GM19238 (cell line): ENCODE measurements at regions not wholly inside any gene's neighbourhood (a gene's known extent, or its start where the extent isn't known, plus 50 kb on each side); places are given as distances from the start of the nearest gene placed in this dataset.

Experiments
- DNase-seq: peaks from one replicate; pipeline ENCODE4 v3.0.0; 2011; ENCODE audit warnings: low spot score; ENCODE audit not compliant: insufficient read length

DNA sequence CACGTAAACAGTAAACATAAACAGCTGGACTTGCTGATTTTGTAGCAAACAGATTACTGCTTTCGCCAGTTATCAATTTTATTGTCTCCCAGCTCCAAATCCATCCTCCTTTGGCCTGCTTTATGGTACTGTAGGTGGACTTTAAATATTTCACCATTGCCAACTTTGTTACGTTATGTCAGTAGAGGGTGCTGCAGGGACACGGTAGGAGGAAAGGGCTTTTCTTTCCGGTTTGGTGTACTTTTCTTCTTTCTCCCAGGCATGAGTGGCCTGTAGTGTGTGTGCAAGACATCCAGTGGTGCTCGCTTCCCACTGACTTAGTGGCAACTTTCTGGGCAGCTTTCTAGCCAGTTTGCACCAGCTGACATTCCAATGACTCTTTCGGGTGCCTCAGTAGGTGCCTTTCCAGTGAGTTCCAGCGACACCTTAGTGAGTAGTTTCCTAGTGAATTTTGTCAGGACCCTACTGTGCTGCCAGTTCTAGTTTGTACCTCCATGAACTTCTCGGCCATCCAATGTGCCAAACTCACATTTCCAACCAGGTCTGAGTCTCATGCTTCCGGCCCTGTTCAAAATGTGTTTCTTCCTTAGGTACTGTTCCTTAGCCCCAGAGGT lies 267.6 kb upstream of the TENM4 start:
- DNase-seq = peak; percentile 2

DNA sequence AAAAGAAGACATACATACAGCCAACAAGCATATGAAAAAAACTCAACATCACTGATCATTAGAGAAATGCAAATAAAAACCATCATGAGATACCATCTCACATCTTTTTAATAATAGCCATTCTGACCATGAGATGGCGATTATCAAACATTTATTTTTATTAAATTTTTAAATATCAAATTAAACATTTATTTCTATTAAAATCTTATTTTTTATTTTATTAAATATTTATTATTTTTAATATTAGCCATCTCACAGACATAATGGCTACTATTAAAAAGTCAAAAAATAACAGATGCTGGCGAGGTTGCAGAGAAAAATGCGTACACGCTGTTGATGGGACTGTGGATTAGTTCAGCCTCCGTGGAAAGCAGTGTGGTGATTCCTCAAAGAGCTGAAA lies 264.8 kb upstream of the TENM4 start:
- DNase-seq = no peak

DNA sequence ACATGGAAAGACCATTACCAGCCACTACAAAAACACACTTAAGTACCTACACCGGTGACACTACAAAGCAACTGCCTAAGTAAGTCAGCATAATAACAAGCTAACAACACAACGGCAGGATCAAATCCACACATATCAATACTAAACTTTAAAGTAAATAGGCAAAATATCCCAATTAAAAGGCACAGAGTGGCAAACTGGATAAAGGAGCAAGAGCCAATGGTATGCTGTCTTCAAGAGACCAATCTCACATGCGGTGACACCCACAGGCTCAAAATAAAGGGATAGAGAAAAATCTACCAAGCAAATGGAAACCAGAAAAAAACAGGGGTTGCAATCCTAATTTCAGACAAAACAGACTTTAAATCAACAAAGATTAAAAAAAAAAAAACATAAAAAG lies 261.5 kb upstream of the TENM4 start:
- no peak for DNase-seq

DNA sequence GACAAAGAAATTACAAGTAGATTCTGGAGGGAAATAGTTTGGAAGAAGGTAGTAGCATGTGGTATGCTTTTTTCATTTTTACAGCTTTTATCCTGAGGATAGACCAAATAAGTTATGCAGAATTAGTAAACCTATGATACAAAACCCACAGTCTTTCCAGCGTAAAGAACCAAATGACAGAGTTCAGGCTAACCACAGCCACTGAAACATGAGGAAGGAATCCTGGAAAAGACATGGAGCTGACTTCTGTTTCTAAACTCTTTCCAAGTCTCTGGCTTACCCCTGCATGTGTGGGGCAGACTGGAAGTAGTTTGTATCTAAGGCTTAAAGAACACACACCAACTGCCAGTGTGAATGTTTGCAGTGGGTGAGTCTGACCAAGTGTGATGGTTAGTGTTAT lies 258.4 kb upstream of the TENM4 start:
- no peak for DNase-seq

DNA sequence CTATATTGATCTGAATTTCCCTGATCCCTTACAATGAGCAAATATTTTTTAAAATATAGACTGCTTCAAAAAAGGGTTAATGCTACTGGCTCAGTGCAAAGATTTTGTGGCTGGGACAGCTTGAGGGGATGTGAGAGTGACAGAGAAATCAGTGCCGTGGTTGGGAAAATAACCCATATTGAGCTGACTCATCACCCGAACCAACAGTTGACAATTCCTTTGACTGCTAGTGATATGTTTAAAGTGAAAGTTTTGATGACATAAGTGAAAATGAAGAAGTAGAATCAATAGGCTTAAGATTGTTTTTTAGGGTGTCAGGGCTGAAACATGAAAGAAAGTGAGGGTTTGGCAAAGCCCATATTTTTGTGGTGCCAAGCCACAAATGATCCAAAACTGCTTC lies 257.1 kb upstream of the TENM4 start:
- DNase-seq = no peak

DNA sequence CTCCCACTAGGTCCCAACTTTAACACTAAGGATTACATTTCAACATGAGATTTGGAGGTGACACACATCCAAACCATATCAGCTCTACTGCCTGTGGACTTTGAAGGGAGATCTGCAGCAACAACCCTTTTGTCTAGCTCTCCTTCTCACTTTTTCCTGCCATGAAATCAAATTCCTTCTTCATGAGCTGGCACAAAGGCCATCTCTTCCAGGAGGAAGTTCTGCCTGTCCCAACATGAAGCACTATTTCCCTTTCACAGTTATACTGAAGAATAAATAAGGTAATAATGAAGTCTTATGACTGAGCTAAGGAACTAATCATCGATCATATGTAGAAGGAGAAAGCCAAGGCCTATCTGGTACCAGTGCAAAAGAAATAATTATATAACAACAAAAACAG lies 253.5 kb upstream of the TENM4 start:
- DNase-seq = no peak

DNA sequence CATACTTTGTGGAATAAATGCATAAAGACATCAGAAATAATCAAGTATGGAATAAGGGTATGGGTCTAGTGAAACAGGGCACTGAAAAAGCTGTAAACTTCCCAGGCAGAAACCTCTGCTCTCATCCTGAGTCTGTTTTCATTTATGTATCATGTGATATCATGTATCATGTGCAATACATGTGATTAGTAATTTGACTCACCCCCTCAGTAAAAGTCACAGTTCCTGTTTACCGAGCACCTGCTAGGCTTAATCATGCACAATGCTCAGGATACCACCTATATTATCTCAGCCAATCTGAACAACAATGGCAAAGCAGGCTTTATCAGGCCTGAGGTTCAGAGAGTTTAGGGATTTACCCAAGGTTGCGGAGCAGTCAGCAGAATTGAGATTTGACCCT lies 250.6 kb upstream of the TENM4 start:
- DNase-seq = no peak

DNA sequence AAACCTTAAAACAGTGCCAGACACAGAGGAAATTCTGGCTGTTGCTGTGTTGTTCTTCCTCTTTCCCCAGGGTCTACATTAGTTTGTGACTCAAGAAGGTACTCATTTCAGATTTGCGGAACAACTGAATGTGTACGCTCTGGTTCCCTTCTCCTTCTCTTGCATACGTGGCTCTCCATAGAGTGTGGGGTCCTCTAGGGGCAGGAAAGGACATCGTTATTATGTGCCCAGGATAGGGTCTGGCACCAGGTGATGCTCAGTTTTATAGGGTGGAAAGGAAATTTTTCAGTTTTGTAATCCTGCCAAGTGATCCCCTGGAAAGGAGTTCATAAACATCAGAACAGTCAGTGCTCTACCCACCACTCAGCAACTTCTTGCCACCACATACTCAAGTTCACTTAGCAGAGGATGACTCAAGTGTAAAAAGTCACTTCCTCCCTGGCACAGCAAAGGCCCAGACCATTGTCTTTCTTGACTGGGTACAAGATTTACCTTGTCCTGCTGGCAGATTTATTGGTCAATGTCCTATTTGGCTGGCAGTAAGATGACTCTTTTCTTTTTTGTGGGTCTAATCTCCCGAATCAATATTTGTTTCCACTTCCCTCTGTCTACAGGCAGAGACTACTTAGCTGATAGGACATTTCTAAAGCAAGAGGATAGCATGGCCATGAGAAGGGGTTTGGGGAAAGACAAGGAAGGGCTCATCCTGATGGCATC lies 246.0 kb upstream of the TENM4 start:
- no peak for DNase-seq

DNA sequence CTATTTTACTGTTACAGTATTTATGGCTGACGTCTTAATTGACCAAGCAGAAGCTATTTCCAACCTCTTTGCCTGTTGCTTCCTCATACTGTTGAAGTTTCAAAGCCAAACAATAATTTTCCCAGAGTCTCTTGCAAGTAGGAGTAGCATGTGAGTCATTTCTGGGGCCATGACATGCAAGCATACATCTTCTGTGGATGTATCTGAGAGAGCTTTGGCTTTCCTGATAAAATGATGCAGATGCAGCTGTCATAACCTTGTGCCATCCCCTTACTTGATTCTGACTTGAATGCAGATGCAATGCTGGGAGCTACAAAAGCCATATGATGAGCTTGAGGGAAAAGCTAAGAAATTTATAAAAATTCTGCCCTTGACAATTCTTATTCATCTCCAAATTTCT lies 243.1 kb upstream of the TENM4 start:
- no peak for DNase-seq

DNA sequence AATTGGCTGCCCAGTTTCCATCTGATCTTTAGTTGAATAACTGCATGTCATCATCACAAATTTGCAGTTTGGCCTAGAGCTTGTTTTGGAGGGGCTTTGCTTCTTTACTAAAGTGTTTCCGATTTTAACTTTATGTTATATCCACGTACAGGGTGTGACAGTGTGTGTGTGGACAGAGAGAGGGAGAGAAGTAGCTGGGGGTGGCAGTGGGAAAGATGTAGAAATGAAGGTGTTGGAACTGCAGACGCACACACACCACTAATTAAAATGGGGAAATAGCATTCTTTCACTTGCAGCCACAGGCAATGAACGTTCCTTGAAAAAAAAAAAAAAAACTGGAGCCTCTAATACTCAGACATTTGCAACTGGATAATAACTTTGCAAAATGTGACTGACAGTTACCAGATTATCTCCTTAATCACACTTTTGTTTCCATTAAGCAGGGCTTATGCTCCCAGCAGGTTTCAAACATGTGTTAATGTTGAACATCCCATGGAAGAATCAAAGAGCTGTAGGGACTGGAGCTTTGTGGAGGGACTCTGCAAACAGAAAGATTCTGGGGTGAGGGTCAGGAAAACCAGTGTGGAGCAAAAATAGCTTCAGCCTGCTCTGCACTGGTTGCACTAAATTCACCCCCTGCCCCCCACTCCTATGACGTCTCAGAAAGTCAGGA lies 238.1 kb upstream of the TENM4 start:
- DNase-seq = no peak

DNA sequence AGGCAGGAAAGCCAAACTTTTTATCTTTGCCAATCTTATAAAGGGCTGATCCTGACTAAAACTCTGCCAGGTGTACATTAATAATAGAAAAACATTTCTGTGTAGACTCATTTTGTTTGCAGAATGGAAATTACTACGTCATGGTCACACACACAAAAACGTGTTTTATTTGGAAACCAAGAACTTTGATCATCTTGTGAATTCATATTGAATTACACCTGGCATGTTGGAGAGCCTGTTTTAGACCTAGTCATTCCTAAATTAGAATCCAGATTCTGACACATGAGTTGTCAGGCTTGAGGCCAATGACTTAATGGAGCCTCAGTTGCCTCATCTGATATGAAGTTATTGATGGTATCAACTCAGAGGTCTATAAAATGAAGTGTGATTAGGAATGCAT lies 235.6 kb upstream of the TENM4 start:
- no peak for DNase-seq

DNA sequence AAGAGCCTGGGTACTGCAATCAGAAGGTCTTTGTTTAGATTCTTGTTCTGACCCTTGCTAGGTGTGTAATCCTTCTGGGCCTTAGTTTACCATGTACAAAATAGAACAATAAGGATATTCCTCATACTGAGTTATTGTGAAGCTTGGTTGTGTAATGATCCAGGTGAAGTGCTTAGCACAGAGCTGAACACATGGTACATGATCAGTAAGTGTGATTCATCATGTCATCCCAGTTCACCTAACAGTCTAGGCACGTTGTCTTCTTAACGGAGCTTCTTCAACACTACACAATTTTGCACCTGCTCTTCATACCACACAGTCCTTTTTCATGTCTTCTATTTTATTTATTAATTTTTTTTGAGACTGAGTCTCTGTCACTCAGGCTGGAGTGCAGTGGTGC lies 234.3 kb upstream of the TENM4 start:
- no peak for DNase-seq

DNA sequence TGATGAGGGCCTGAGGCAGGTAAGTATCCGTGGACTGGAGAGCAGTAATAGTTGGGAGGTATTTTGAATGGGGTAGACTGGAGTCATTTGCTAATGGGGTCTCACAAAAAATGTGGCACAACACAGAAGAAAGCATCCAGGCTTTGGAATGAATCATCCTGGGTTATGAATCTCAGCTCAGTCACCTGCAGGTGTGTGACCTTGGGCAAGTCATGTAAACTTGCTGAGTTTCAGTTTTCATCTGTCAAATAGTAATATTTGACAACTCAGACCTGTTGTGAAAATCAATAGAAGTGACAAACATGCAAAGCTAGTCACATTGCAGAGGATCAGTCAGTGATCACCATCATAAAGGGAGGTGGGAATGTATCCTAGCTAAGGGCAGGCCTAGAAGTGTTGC lies 232.0 kb upstream of the TENM4 start:
- DNase-seq = no peak

DNA sequence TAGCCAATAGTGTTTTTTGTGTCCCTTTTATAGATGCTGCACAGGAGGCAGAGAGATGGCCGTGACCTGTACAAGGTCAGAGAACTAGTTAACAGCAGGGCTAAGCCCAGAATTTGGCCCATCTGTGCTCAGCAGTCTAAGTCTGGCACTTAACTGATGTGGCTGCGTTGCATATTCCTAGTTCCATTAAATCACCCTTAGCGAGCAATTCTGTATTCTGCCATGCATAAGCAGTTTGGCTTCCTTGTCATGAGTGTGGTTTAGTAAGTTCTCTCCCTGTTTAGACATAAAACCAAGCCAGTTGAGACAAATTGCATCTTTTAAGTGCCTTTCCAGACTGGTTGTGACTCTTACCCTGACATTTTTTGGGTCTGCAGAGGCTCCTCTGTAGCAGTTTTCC lies 230.6 kb upstream of the TENM4 start:
- no peak for DNase-seq

DNA sequence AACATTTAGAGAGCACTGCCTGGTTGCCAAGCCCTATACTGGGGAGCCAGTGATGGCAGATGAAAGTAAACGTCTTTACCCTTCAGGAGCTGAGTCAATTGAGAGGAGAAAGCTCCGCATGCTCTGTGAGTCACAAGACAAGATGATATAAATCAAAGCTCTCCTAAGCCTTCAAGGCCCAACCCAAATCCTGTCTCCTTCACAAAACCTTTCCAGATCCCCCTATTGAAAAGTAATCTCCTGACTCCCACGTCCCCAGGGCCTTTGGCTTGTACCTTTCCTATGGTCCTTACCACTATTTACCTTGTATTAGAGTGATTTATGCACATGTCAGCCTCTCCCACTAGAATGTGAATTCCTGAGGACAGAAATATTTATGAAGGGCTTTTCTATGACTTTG lies 230.1 kb upstream of the TENM4 start:
- DNase-seq = no peak

DNA sequence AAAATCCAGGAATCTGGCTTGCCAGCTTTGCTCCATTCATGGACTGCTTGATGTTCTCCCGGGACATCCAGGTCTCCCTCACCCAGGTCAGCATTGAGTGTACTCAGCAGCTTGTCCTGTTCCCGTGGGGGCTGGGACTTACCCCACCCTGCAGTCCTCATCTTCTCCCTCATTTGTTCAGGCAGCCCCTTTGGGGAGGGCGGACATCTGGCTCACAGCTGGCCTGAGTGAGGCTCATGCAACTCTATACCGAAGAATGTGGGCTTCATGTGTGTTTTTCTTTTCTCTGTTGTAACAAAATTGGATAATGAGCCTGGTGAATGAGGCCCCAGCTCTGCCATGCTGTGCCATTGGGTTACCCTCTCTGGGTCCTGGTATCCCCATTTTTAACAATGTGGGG lies 227.7 kb upstream of the TENM4 start:
- DNase-seq = no peak

DNA sequence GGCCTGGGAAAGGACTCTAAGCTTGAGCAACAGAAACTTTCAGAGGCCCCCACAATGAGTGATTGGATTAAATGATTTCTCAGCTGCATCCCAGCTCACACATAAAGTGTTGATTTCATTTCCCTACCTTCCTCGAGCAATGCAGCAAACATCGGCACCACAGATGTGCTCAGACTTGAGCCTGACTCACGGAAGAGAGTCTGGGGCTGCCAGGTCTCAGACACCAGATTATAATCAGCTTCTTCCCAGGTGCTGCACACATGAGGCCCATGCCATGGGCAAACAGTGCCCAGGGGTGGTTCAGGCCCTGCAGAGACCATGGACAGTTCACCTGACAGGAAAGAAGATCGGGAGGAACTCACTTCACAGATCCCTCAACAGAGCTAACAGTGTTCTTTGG lies 226.6 kb upstream of the TENM4 start:
- DNase-seq = no peak

DNA sequence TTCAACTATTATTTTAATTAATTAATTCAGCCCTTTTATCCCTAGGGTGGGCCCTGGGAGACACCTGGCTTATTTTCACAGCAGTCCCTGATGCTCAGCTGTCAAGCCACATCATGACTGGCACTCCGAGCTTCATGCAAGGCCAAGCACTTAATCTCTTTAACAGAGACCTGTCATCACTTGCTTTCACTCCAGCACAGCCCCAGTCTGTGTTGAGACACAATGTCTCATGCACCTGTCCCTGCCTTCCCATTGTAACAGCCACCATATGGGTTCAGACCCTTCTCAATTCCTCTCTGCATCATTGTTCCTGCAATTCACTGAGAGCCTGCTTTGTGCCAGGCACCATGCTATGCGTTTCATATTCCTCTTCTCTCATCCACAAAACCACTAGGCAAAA lies 222.2 kb upstream of the TENM4 start:
- DNase-seq = no peak

DNA sequence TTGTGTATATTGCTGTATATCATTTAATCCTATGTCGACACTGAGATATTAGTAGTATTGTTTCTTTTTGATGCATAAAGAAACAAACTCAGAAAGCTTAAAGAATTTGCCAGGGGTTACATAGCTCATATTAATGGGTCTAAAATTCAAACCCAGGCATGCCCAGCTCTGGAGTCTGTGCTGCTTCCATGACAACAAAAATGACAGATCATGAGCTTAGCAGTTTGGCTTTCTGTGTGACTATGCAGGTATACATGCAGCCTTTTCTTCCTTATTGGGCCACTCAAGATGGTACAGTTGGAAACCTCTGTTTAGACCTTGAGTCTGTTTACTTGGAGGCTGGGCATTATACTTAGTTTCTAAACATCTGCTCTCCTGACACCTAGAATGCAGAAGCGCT lies 220.5 kb upstream of the TENM4 start:
- DNase-seq = no peak

DNA sequence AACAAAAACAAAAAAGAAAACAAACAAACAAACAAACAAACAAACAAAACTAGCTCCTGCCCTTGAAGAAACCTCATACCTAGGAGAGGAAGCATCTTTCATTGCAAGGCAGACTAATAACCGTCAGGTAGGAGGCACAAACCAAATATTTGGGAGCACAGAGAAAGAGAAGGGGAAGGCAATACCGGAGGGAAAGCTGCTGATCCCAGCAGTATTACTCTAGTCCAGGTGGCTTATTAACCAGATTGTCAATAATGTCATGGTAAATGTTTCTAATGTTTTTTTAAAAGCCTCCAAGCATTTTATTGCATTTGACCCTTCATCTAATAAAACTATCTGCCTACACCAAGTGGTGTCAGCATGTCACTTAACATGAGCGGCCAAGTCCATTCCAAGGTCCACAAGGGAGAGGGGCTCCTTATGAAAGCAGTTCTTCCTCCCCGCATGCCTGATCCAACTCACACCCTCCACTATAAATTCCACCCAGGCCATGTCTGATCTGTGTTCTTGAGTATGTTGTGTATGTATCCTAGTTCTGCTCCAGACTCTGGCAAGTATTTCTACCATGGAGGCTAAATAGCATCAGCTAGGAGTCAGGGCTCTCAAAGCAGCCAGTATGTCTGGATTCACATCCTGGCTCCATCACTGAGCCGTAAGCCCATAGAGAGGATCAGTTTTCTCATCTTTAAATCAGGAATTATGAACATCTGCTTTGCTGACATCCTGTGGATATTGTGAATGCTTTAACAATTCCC lies 208.1 kb upstream of the TENM4 start:
- no peak for DNase-seq

DNA sequence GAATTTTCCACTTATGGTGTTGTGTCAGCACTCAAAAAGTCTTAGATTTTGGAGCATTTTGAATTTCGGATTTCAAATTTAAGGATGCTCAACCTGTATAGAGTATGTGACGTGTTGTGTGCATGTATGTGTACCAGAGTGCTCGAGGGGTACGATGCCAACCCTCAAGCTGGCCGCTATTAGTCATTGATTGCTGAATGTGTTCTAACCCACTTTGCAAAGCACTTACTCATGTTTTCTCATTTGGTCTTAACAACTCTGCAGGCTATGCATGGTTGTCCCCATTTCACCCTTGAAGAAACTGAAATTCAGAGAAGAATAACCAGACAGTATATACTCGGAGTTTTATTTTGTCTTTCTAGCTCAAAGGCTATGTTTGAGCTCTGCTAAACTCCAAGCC lies 196.4 kb upstream of the TENM4 start:
- DNase-seq = no peak

DNA sequence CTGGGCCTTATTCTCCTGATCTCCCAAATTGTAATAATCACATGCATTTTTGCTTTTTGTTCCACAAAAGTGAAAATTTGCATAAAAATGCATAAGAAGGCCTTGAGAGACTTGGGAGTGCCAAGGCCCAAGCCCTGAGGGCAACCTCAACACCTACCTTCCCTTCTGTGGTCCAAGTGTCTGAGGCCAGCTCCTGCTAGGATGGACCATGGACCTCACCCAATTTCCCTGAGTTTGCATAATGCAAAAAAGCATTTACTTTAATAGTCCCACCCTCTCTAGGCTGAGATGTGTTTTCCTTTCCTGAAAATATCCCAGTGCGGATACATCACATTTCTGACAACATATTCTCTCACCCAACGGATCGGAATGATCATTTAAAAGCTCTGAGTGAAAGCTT lies 194.1 kb upstream of the TENM4 start:
- no peak for DNase-seq
